Mammary epithelial cell (primary cell): ENCODE measurements at regions not wholly inside any gene's neighbourhood (a gene's known extent, or its start where the extent isn't known, plus 50 kb on each side); places are given as distances from the start of the nearest gene placed in this dataset.

Experiments used
- EZH2 ChIP-seq: IDR thresholded peaks from 2 replicates; pipeline ENCODE4 v1.6.1; 2012; ENCODE audit warnings: low read length, inconsistent platforms, borderline replicate concordance
- TF ChIP-seq, protein P1 (sequence below), 2 donors: IDR thresholded peaks in 1 of 2; conservative IDR thresholded peaks in 1 of 2; 2 replicates each; pipeline ENCODE4 v1.5.1; 2011 to 2012; ENCODE audit warnings: inconsistent platforms in 2 of 2, low read length in 2 of 2, mild to moderate bottlenecking in 2 of 2, control low read depth in 1 of 2, low read depth in 1 of 2; ENCODE audit not compliant: insufficient read depth in 1 of 2; ENCODE audit errors: extremely low read depth in 1 of 2

- TF ChIP-seq, protein P1, sequence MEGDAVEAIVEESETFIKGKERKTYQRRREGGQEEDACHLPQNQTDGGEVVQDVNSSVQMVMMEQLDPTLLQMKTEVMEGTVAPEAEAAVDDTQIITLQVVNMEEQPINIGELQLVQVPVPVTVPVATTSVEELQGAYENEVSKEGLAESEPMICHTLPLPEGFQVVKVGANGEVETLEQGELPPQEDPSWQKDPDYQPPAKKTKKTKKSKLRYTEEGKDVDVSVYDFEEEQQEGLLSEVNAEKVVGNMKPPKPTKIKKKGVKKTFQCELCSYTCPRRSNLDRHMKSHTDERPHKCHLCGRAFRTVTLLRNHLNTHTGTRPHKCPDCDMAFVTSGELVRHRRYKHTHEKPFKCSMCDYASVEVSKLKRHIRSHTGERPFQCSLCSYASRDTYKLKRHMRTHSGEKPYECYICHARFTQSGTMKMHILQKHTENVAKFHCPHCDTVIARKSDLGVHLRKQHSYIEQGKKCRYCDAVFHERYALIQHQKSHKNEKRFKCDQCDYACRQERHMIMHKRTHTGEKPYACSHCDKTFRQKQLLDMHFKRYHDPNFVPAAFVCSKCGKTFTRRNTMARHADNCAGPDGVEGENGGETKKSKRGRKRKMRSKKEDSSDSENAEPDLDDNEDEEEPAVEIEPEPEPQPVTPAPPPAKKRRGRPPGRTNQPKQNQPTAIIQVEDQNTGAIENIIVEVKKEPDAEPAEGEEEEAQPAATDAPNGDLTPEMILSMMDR (conservative IDR thresholded peaks at IDR 0.05 in 1 of 2, IDR thresholded peaks at IDR 0.05 in 1 of 2; ENCODE audit: extremely low read depth in 1 of 2, insufficient read depth in 1 of 2, low read depth in 1 of 2, low read length in 2 of 2), result no peak
- TF ChIP-seq EZH2, result no peak
Measured at GRCh38 chr6:21845018-21845417, 251.5 kb downstream of the SOX4 start.
